IMR-90 (cell line): ENCODE measurements at regions not wholly inside any gene's neighbourhood (a gene's known extent, or its start where the extent isn't known, plus 50 kb on each side); places are given as distances from the start of the nearest gene placed in this dataset.
A peak's percentile ranks its signal among the peaks of the same experiment; 100 is the strongest.

Experiments
- ATAC-seq: fragments of 200-7000 bp; cut with Tn5 transposase; 2 replicates; pipeline ENCODE4 v1.9.1; 2020; ENCODE audit warnings: low read depth, mild to moderate bottlenecking, moderate library complexity
- BruUV-seq: library from RNA; stranded (reverse); fragments of 400-500 nt; replicated peaks from 2 replicates; lab custom pipeline; 2021; lab: Mats Ljungman, UMichigan
- CTCF ChIA-PET: fragments of 300-600 bp; formaldehyde crosslinking; extraction: SDS; loops from one replicate; lab custom pipeline; 2021; ENCODE audit warnings: antibody characterized with exemption; lab: Yijun Ruan, JAX
- POLR2A ChIA-PET: fragments of 300-600 bp; sonication (Branson Sonifier 250); formaldehyde crosslinking; loops from one replicate; lab custom pipeline; 2022; ENCODE audit warnings: antibody characterized with exemption; ENCODE audit not compliant: unreplicated experiment; lab: Charles Lee
- DNase-seq: peaks from one replicate; pipeline ENCODE4 v3.0.0; 2013
- H2AFZ ChIP-seq: replicated peaks from 2 replicates; pipeline ENCODE3; 2013; ENCODE audit warnings: low read length, mild to moderate bottlenecking; ENCODE audit not compliant: poor library complexity
- H2AK5ac ChIP-seq: 2 replicates; pipeline ENCODE4 v1.6.1; 2013; ENCODE audit warnings: low read depth, low read length, inconsistent platforms
- H2AK9ac ChIP-seq: replicated peaks from 2 replicates; pipeline ENCODE3; 2013; ENCODE audit warnings: mild to moderate bottlenecking, low read depth, low read length, moderate library complexity; ENCODE audit not compliant: poor library complexity
- H2BK120ac ChIP-seq: 2 replicates; pipeline ENCODE4 v1.6.1; 2013; ENCODE audit warnings: low read depth, low read length, inconsistent platforms
- H2BK15ac ChIP-seq: 3 replicates; pipeline ENCODE4 v1.6.1; 2013; ENCODE audit warnings: low read depth, low read length, inconsistent platforms
- H2BK20ac ChIP-seq: 2 replicates; pipeline ENCODE4 v1.6.1; 2013; ENCODE audit warnings: low read depth, mild to moderate bottlenecking, inconsistent platforms, low read length, moderate library complexity
- H2BK5ac ChIP-seq: 2 replicates; pipeline ENCODE4 v1.6.1; 2013; ENCODE audit warnings: mild to moderate bottlenecking, low read depth, low read length, inconsistent platforms; ENCODE audit not compliant: poor library complexity, severe bottlenecking
- H3K14ac ChIP-seq: replicated peaks from 2 replicates; pipeline ENCODE4 v1.6.1; 2013; ENCODE audit warnings: low read depth, low read length, inconsistent platforms
- H3K18ac ChIP-seq: 2 replicates; pipeline ENCODE4 v1.6.1; 2013; ENCODE audit warnings: low read depth, low read length, control low read depth
- H3K23ac ChIP-seq: 2 replicates; pipeline ENCODE4 v1.6.1; 2013; ENCODE audit warnings: low read depth, low read length, inconsistent platforms
- H3K27ac ChIP-seq: 2 replicates; pipeline ENCODE4 v1.5.1; 2013; ENCODE audit warnings: mild to moderate bottlenecking, control low read depth, low read length; ENCODE audit not compliant: insufficient read depth
- H3K27me3 ChIP-seq: 2 replicates; pipeline ENCODE4 v1.6.1; 2013; ENCODE audit warnings: low read length; ENCODE audit not compliant: control insufficient read depth, insufficient read depth
- H3K36me3 ChIP-seq: 2 replicates; pipeline ENCODE4 v1.6.1; 2013; ENCODE audit warnings: low read length, mixed read lengths; ENCODE audit not compliant: control insufficient read depth, insufficient read depth
- H3K4ac ChIP-seq: 2 replicates; pipeline ENCODE4 v1.6.1; 2013; ENCODE audit warnings: low read depth, low read length, inconsistent platforms
- H3K4me1 ChIP-seq: 2 replicates; pipeline ENCODE4 v1.6.1; 2013; ENCODE audit warnings: low read length, mixed read lengths; ENCODE audit not compliant: control insufficient read depth, insufficient read depth
- H3K4me2 ChIP-seq: 2 replicates; pipeline ENCODE4 v1.6.1; 2013; ENCODE audit warnings: low read depth, mild to moderate bottlenecking, control low read depth, low read length, moderate library complexity
- H3K4me3 ChIP-seq: 2 replicates; pipeline ENCODE4 v1.5.1; 2013; ENCODE audit warnings: low read depth, mild to moderate bottlenecking, control low read depth, low read length, moderate library complexity; ENCODE audit not compliant: insufficient read depth
- H3K56ac ChIP-seq: 2 replicates; pipeline ENCODE4 v1.6.1; 2013; ENCODE audit warnings: low read length, inconsistent platforms; ENCODE audit not compliant: insufficient read depth; ENCODE audit errors: extremely low read depth
- H3K79me1 ChIP-seq, 2 experiments: 2 replicates each; pipeline ENCODE4 v1.6.1; 2013; ENCODE audit warnings: low read length in 2 of 2, inconsistent platforms in 1 of 2, low read depth in 1 of 2
- H3K9ac ChIP-seq: 2 replicates; pipeline ENCODE4 v1.6.1; 2013; ENCODE audit warnings: low read depth, low read length, control low read depth
- H3K9me1 ChIP-seq: 2 replicates; pipeline ENCODE4 v1.6.1; 2013; ENCODE audit warnings: low read length, inconsistent platforms; ENCODE audit not compliant: insufficient read depth
- H3K9me3 ChIP-seq: 2 replicates; pipeline ENCODE4 v1.6.1; 2013; ENCODE audit warnings: low read length; ENCODE audit not compliant: control insufficient read depth, insufficient read depth
- H4K20me1 ChIP-seq: 2 replicates; pipeline ENCODE4 v1.6.1; 2013; ENCODE audit warnings: low read length, inconsistent platforms; ENCODE audit not compliant: insufficient read depth
- H4K5ac ChIP-seq: 2 replicates; pipeline ENCODE4 v1.6.1; 2013; ENCODE audit warnings: mild to moderate bottlenecking, low read depth, low read length, control low read depth
- H4K8ac ChIP-seq, 2 experiments: 2 replicates each; pipeline ENCODE4 v1.6.1; 2013; ENCODE audit warnings: low read depth in 2 of 2, low read length in 2 of 2, control low read depth in 1 of 2, inconsistent platforms in 1 of 2
- H4K91ac ChIP-seq: 2 replicates; pipeline ENCODE4 v1.6.1; 2013; ENCODE audit warnings: low read depth, low read length, inconsistent platforms; ENCODE audit not compliant: insufficient read depth
- BHLHE40 ChIP-seq: fragments of 150-350 bp; IDR thresholded peaks from 2 replicates; pipeline ENCODE4 v1.6.1; 2016; ENCODE audit warnings: mild to moderate bottlenecking, low read depth, low read length
- CEBPB ChIP-seq: IDR thresholded peaks from 2 replicates; pipeline ENCODE4 v1.6.1; 2012; ENCODE audit warnings: low read depth, low read length, improper control_type of control experiment
- CHD1 ChIP-seq: IDR thresholded peaks from 2 replicates; pipeline ENCODE4 v1.6.1; 2012; ENCODE audit warnings: low read depth, low read length, improper control_type of control experiment
- CTCF ChIP-seq: conservative IDR thresholded peaks from 2 replicates; pipeline ENCODE4 v1.5.1; 2012; ENCODE audit warnings: mild to moderate bottlenecking, low read depth, low read length, improper control_type of control experiment
- ELK1 ChIP-seq: fragments of 150-350 bp; IDR thresholded peaks from 2 replicates; pipeline ENCODE4 v1.6.1; 2016; ENCODE audit warnings: low read depth, mild to moderate bottlenecking, low read length, moderate library complexity, borderline replicate concordance
- FOS ChIP-seq: fragments of 150-350 bp; IDR thresholded peaks from 2 replicates; pipeline ENCODE4 v1.6.1; 2016; ENCODE audit warnings: low read depth, low read length
- MAFK ChIP-seq: IDR thresholded peaks from 2 replicates; pipeline ENCODE4 v1.6.1; 2012; ENCODE audit warnings: low read depth, low read length, improper control_type of control experiment
- MAZ ChIP-seq: IDR thresholded peaks from 2 replicates; pipeline ENCODE4 v1.6.1; 2012; ENCODE audit warnings: low read depth, mild to moderate bottlenecking, low read length, improper control_type of control experiment, moderate library complexity, borderline replicate concordance
- MXI1 ChIP-seq: IDR thresholded peaks from 2 replicates; pipeline ENCODE4 v1.6.1; 2012; ENCODE audit warnings: low read depth, mild to moderate bottlenecking, low read length, moderate library complexity, borderline replicate concordance
- NFE2L2 ChIP-seq: fragments of 150-350 bp; IDR thresholded peaks from 2 replicates; pipeline ENCODE4 v1.6.1; 2016; ENCODE audit warnings: low read depth, mild to moderate bottlenecking, low read length
- POLR2A ChIP-seq: IDR thresholded peaks from 2 replicates; pipeline ENCODE4 v1.6.1; 2012; ENCODE audit warnings: mild to moderate bottlenecking, low read depth, low read length
- RAD21 ChIP-seq: IDR thresholded peaks from 2 replicates; pipeline ENCODE4 v1.6.1; 2012; ENCODE audit warnings: low read length, improper control_type of control experiment
- RCOR1 ChIP-seq: IDR thresholded peaks from 2 replicates; pipeline ENCODE4 v1.6.1; 2012; ENCODE audit warnings: mild to moderate bottlenecking, low read length, improper control_type of control experiment; ENCODE audit not compliant: insufficient replicate concordance
- RFX5 ChIP-seq: IDR thresholded peaks from 2 replicates; pipeline ENCODE4 v1.8.0; 2012; ENCODE audit warnings: low read depth, mild to moderate bottlenecking, low read length, moderate library complexity
- SMC3 ChIP-seq: fragments of 150-350 bp; IDR thresholded peaks from 2 replicates; pipeline ENCODE4 v1.6.1; 2016; ENCODE audit warnings: low read depth, mild to moderate bottlenecking, antibody characterized with exemption, low read length, moderate library complexity
- USF2 ChIP-seq: fragments of 150-350 bp; IDR thresholded peaks from 2 replicates; pipeline ENCODE4 v1.6.1; 2017; ENCODE audit warnings: mild to moderate bottlenecking, antibody characterized with exemption, low read length, low read depth
- WGBS, 2 experiments: methylation state at CpG; one replicate each; pipeline versions ENCODE4 v1.1.5 to v1.1.7; 2013; ENCODE audit warnings: missing lambda C conversion rate in 2 of 2; ENCODE audit not compliant: insufficient read length in 1 of 2; ENCODE audit errors: extremely low coverage in 2 of 2; 5-methylcytosine and 5-hydroxymethylcytosine counted together
- dilution Hi-C: fragments of 300-500 bp; cut with HindIII; formaldehyde crosslinking; loops from one replicate; pipeline ENCODE4 v1.14.3; 2018; ENCODE audit warnings: low sequenced_read_pairs; ENCODE audit not compliant: unreplicated experiment
- in situ Hi-C: fragments of 300-500 bp; cut with MboI; formaldehyde crosslinking; loops from 3 replicates; pipeline ENCODE4 v1.14.3; 2019; ENCODE audit warnings: low sequenced_read_pairs, inconsistent platforms, mixed read lengths
- intact Hi-C: fragments of 100-400 bp; cut with micrococcal nuclease; formaldehyde crosslinking; loops from 2 replicates; pipeline ENCODE4 v1.10.0; 2022

- POLR2A ChIA-PET, result interaction anchor here (1.2 kb wide), 1 partner anchor 101 kb away, joined by 4 read pairs; no protein-coding TSS in a partner anchor
- no CpG with 5 or more reads among the region's 1 CpG for WGBS, 2 experiments
- DNase-seq, result peak; percentile 61
Observed at GRCh38 chr7:81624021-81624592, 145.7 kb downstream of the HGF start.

More at GRCh38 chr7:81624021-81624592, 145.7 kb downstream of the HGF start:
- Histone ChIP-seq H4K91ac (peak overlapping the region; percentile 61), H4K8ac (peak overlapping the region; percentile 70 to 71), H3K4me1 (peaks cover 8% of the 10 kb centered on the region; the same call in 1 of the 2 replicates), H2BK15ac (peak overlapping the region; percentile 25; the same call in 1 of the 3 replicates), H3K36me3 (no peaks in the 10 kb centered on the region), H3K27ac (peak overlapping the region; percentile 5; the same call in 1 of the 2 replicates), H3K4me2 (no peak overlapping the region), H3K9me1 (no peaks in the 10 kb centered on the region), H2BK120ac (peak overlapping the region; percentile 97), H3K56ac (no peak overlapping the region), H3K18ac (peak overlapping the region; percentile 97; the same call in 1 of the 2 replicates), H2BK20ac (peak overlapping the region; percentile 77), H3K4me3 (no peak overlapping the region), H4K5ac (peak overlapping the region; percentile 85; the same call in 1 of the 2 replicates), H3K14ac (peak overlapping the region; percentile 50), H3K9ac (no peak overlapping the region), H3K4ac (peak overlapping the region; percentile 57), H3K27me3 (no peaks in the 10 kb centered on the region), H2AK5ac (peak overlapping the region; percentile 55; the same call in 1 of the 2 replicates), H2AFZ (no peak overlapping the region), H4K20me1 (no peaks in the 10 kb centered on the region), H3K23ac (peak overlapping the region; percentile 43), H3K9me3 (no peaks in the 10 kb centered on the region), H2BK5ac (peak overlapping the region; percentile 93), H3K79me1 (no peaks in the 10 kb centered on the region), H2AK9ac (no peak overlapping the region)
- no TSS peak for BruUV-seq
- dilution Hi-C loops, result no loop called here
- intact Hi-C loops, result no loop called here
- no peak for TF ChIP-seq FOS
- no peak for TF ChIP-seq RAD21
- TF ChIP-seq BHLHE40, result no peak
- TF ChIP-seq CHD1, result no peak
- no peak for TF ChIP-seq MXI1
- TF ChIP-seq NFE2L2, result no peak
- no peak for TF ChIP-seq SMC3
- no peak for TF ChIP-seq CEBPB
- TF ChIP-seq POLR2A, result no peak
- TF ChIP-seq MAFK, result no peak
- no peak for TF ChIP-seq MAZ
- no peak for TF ChIP-seq CTCF
- TF ChIP-seq USF2, result no peak
- TF ChIP-seq RCOR1, result no peak
- TF ChIP-seq RFX5, result no peak
- TF ChIP-seq ELK1, result no peak
- in situ Hi-C loops, result no loop called here
- ATAC-seq, result peak; percentile 44
- CTCF ChIA-PET, result interaction anchor here (0.7 kb wide), 1 partner anchor 39 kb away, joined by 6 read pairs; no protein-coding TSS in a partner anchor
